IMR-90 (cell line): ENCODE measurements at regions not wholly inside any gene's neighbourhood (a gene's known extent, or its start where the extent isn't known, plus 50 kb on each side); places are given as distances from the start of the nearest gene placed in this dataset.

Experiments used
- ATAC-seq: fragments of 200-7000 bp; cut with Tn5 transposase; 2 replicates; pipeline ENCODE4 v1.9.1; 2020; ENCODE audit warnings: low read depth, mild to moderate bottlenecking, moderate library complexity
- BruUV-seq: library from RNA; stranded (reverse); fragments of 400-500 nt; replicated peaks from 2 replicates; lab custom pipeline; 2021; lab: Mats Ljungman, UMichigan
- CTCF ChIA-PET: fragments of 300-600 bp; formaldehyde crosslinking; extraction: SDS; loops from one replicate; lab custom pipeline; 2021; ENCODE audit warnings: antibody characterized with exemption; lab: Yijun Ruan, JAX
- POLR2A ChIA-PET: fragments of 300-600 bp; sonication (Branson Sonifier 250); formaldehyde crosslinking; loops from one replicate; lab custom pipeline; 2022; ENCODE audit warnings: antibody characterized with exemption; ENCODE audit not compliant: unreplicated experiment; lab: Charles Lee
- DNase-seq: peaks from one replicate; pipeline ENCODE4 v3.0.0; 2013
- H2AFZ ChIP-seq: replicated peaks from 2 replicates; pipeline ENCODE3; 2013; ENCODE audit warnings: low read length, mild to moderate bottlenecking; ENCODE audit not compliant: poor library complexity
- H2AK5ac ChIP-seq: 2 replicates; pipeline ENCODE4 v1.6.1; 2013; ENCODE audit warnings: low read depth, low read length, inconsistent platforms
- H2AK9ac ChIP-seq: replicated peaks from 2 replicates; pipeline ENCODE3; 2013; ENCODE audit warnings: mild to moderate bottlenecking, low read depth, low read length, moderate library complexity; ENCODE audit not compliant: poor library complexity
- H2BK120ac ChIP-seq: 2 replicates; pipeline ENCODE4 v1.6.1; 2013; ENCODE audit warnings: low read depth, low read length, inconsistent platforms
- H2BK15ac ChIP-seq: 3 replicates; pipeline ENCODE4 v1.6.1; 2013; ENCODE audit warnings: low read depth, low read length, inconsistent platforms
- H2BK20ac ChIP-seq: 2 replicates; pipeline ENCODE4 v1.6.1; 2013; ENCODE audit warnings: low read depth, mild to moderate bottlenecking, inconsistent platforms, low read length, moderate library complexity
- H2BK5ac ChIP-seq: 2 replicates; pipeline ENCODE4 v1.6.1; 2013; ENCODE audit warnings: mild to moderate bottlenecking, low read depth, low read length, inconsistent platforms; ENCODE audit not compliant: poor library complexity, severe bottlenecking
- H3K14ac ChIP-seq: replicated peaks from 2 replicates; pipeline ENCODE4 v1.6.1; 2013; ENCODE audit warnings: low read depth, low read length, inconsistent platforms
- H3K18ac ChIP-seq: 2 replicates; pipeline ENCODE4 v1.6.1; 2013; ENCODE audit warnings: low read depth, low read length, control low read depth
- H3K23ac ChIP-seq: 2 replicates; pipeline ENCODE4 v1.6.1; 2013; ENCODE audit warnings: low read depth, low read length, inconsistent platforms
- H3K27ac ChIP-seq: 2 replicates; pipeline ENCODE4 v1.5.1; 2013; ENCODE audit warnings: mild to moderate bottlenecking, control low read depth, low read length; ENCODE audit not compliant: insufficient read depth
- H3K27me3 ChIP-seq: 2 replicates; pipeline ENCODE4 v1.6.1; 2013; ENCODE audit warnings: low read length; ENCODE audit not compliant: control insufficient read depth, insufficient read depth
- H3K36me3 ChIP-seq: 2 replicates; pipeline ENCODE4 v1.6.1; 2013; ENCODE audit warnings: low read length, mixed read lengths; ENCODE audit not compliant: control insufficient read depth, insufficient read depth
- H3K4ac ChIP-seq: 2 replicates; pipeline ENCODE4 v1.6.1; 2013; ENCODE audit warnings: low read depth, low read length, inconsistent platforms
- H3K4me1 ChIP-seq: 2 replicates; pipeline ENCODE4 v1.6.1; 2013; ENCODE audit warnings: low read length, mixed read lengths; ENCODE audit not compliant: control insufficient read depth, insufficient read depth
- H3K4me2 ChIP-seq: 2 replicates; pipeline ENCODE4 v1.6.1; 2013; ENCODE audit warnings: low read depth, mild to moderate bottlenecking, control low read depth, low read length, moderate library complexity
- H3K4me3 ChIP-seq: 2 replicates; pipeline ENCODE4 v1.5.1; 2013; ENCODE audit warnings: low read depth, mild to moderate bottlenecking, control low read depth, low read length, moderate library complexity; ENCODE audit not compliant: insufficient read depth
- H3K56ac ChIP-seq: 2 replicates; pipeline ENCODE4 v1.6.1; 2013; ENCODE audit warnings: low read length, inconsistent platforms; ENCODE audit not compliant: insufficient read depth; ENCODE audit errors: extremely low read depth
- H3K79me1 ChIP-seq, 2 experiments: 2 replicates each; pipeline ENCODE4 v1.6.1; 2013; ENCODE audit warnings: low read length in 2 of 2, inconsistent platforms in 1 of 2, low read depth in 1 of 2
- H3K9ac ChIP-seq: 2 replicates; pipeline ENCODE4 v1.6.1; 2013; ENCODE audit warnings: low read depth, low read length, control low read depth
- H3K9me1 ChIP-seq: 2 replicates; pipeline ENCODE4 v1.6.1; 2013; ENCODE audit warnings: low read length, inconsistent platforms; ENCODE audit not compliant: insufficient read depth
- H3K9me3 ChIP-seq: 2 replicates; pipeline ENCODE4 v1.6.1; 2013; ENCODE audit warnings: low read length; ENCODE audit not compliant: control insufficient read depth, insufficient read depth
- H4K20me1 ChIP-seq: 2 replicates; pipeline ENCODE4 v1.6.1; 2013; ENCODE audit warnings: low read length, inconsistent platforms; ENCODE audit not compliant: insufficient read depth
- H4K5ac ChIP-seq: 2 replicates; pipeline ENCODE4 v1.6.1; 2013; ENCODE audit warnings: mild to moderate bottlenecking, low read depth, low read length, control low read depth
- H4K8ac ChIP-seq, 2 experiments: 2 replicates each; pipeline ENCODE4 v1.6.1; 2013; ENCODE audit warnings: low read depth in 2 of 2, low read length in 2 of 2, control low read depth in 1 of 2, inconsistent platforms in 1 of 2
- H4K91ac ChIP-seq: 2 replicates; pipeline ENCODE4 v1.6.1; 2013; ENCODE audit warnings: low read depth, low read length, inconsistent platforms; ENCODE audit not compliant: insufficient read depth
- CHD1 ChIP-seq: IDR thresholded peaks from 2 replicates; pipeline ENCODE4 v1.6.1; 2012; ENCODE audit warnings: low read depth, low read length, improper control_type of control experiment
- CTCF ChIP-seq: conservative IDR thresholded peaks from 2 replicates; pipeline ENCODE4 v1.5.1; 2012; ENCODE audit warnings: mild to moderate bottlenecking, low read depth, low read length, improper control_type of control experiment
- FOS ChIP-seq: fragments of 150-350 bp; IDR thresholded peaks from 2 replicates; pipeline ENCODE4 v1.6.1; 2016; ENCODE audit warnings: low read depth, low read length
- MAFK ChIP-seq: IDR thresholded peaks from 2 replicates; pipeline ENCODE4 v1.6.1; 2012; ENCODE audit warnings: low read depth, low read length, improper control_type of control experiment
- MXI1 ChIP-seq: IDR thresholded peaks from 2 replicates; pipeline ENCODE4 v1.6.1; 2012; ENCODE audit warnings: low read depth, mild to moderate bottlenecking, low read length, moderate library complexity, borderline replicate concordance
- NFE2L2 ChIP-seq: fragments of 150-350 bp; IDR thresholded peaks from 2 replicates; pipeline ENCODE4 v1.6.1; 2016; ENCODE audit warnings: low read depth, mild to moderate bottlenecking, low read length
- POLR2A ChIP-seq: IDR thresholded peaks from 2 replicates; pipeline ENCODE4 v1.6.1; 2012; ENCODE audit warnings: mild to moderate bottlenecking, low read depth, low read length
- RCOR1 ChIP-seq: IDR thresholded peaks from 2 replicates; pipeline ENCODE4 v1.6.1; 2012; ENCODE audit warnings: mild to moderate bottlenecking, low read length, improper control_type of control experiment; ENCODE audit not compliant: insufficient replicate concordance
- SMC3 ChIP-seq: fragments of 150-350 bp; IDR thresholded peaks from 2 replicates; pipeline ENCODE4 v1.6.1; 2016; ENCODE audit warnings: low read depth, mild to moderate bottlenecking, antibody characterized with exemption, low read length, moderate library complexity
- WGBS, 2 experiments: methylation state at CpG; one replicate each; pipeline versions ENCODE4 v1.1.5 to v1.1.7; 2013; ENCODE audit warnings: missing lambda C conversion rate in 2 of 2; ENCODE audit not compliant: insufficient read length in 1 of 2; ENCODE audit errors: extremely low coverage in 2 of 2; 5-methylcytosine and 5-hydroxymethylcytosine counted together
- dilution Hi-C: fragments of 300-500 bp; cut with HindIII; formaldehyde crosslinking; loops from one replicate; pipeline ENCODE4 v1.14.3; 2018; ENCODE audit warnings: low sequenced_read_pairs; ENCODE audit not compliant: unreplicated experiment
- in situ Hi-C: fragments of 300-500 bp; cut with MboI; formaldehyde crosslinking; loops from 3 replicates; pipeline ENCODE4 v1.14.3; 2019; ENCODE audit warnings: low sequenced_read_pairs, inconsistent platforms, mixed read lengths
- intact Hi-C: fragments of 100-400 bp; cut with micrococcal nuclease; formaldehyde crosslinking; loops from 2 replicates; pipeline ENCODE4 v1.10.0; 2022
- TF ChIP-seq, protein P1 (sequence below): fragments of 150-350 bp; IDR thresholded peaks from 2 replicates; pipeline ENCODE4 v1.6.1; 2017; ENCODE audit warnings: mild to moderate bottlenecking, antibody characterized with exemption, low read length, low read depth

DNA sequence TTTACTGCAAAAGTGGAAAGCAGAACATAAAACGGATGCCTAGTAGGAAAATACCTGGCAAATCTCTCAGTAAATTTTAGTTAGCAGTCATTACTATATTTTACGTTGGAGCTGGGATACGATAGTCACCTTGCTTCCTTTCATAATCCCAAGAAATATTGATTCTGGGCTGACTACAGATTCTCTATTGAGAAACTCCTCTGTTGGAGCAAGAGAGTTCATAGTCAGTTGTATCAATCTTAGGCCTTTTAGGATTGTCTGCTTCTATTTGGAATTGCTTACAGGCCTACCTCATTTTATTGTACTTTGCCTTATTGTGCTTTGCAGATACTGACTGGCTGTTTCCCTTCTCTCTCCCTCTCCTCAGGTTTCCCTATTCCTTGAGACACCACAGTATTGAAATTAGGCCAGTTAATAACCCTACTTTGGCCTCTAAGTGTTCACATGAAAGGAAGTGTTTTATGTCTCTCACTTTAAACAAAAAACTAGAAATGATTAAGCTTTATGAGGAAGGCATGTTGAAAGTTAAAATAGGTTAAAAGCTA, 233.7 kb upstream of the TARS1 start:
- Histone ChIP-seq H3K9me3 (no peaks in the 10 kb centered on the region), H4K20me1 (no peaks in the 10 kb centered on the region), H3K79me1 (no peaks in the 10 kb centered on the region), H2BK15ac (no peak overlapping the region), H3K4me3 (no peak overlapping the region), H3K56ac (no peak overlapping the region), H4K91ac (no peak overlapping the region), H2AK5ac (no peak overlapping the region), H2AFZ (no peak overlapping the region), H3K4me1 (no peaks in the 10 kb centered on the region), H3K4me2 (no peak overlapping the region), H3K4ac (no peak overlapping the region), H2AK9ac (no peak overlapping the region), H3K36me3 (no peaks in the 10 kb centered on the region), H3K18ac (no peak overlapping the region), H3K9me1 (no peaks in the 10 kb centered on the region), H3K27ac (no peak overlapping the region), H2BK120ac (no peak overlapping the region), H2BK20ac (no peak overlapping the region), H3K14ac (no peak overlapping the region), H3K27me3 (no peaks in the 10 kb centered on the region), H2BK5ac (no peak overlapping the region), H4K8ac (no peak overlapping the region), H4K5ac (no peak overlapping the region), H3K9ac (no peak overlapping the region), H3K23ac (no peak overlapping the region)
- no TSS peak for BruUV-seq
- WGBS, 2 experiments, result no CpG with 5 or more reads among the region's 3 CpGs
- POLR2A ChIA-PET, result interaction anchor here (0.6 kb wide), 1 partner anchor 1303 kb away, joined by 4 read pairs; no protein-coding TSS in a partner anchor
- DNase-seq (no peak), ATAC-seq (no peak)
- dilution Hi-C loops (no loop called here), in situ Hi-C loops (no loop called here), intact Hi-C loops (no loop called here)
- CTCF ChIA-PET, result no interaction called here
- TF ChIP-seq CTCF, result no peak
- no peak for TF ChIP-seq RCOR1
- TF ChIP-seq POLR2A, result no peak
- no peak for TF ChIP-seq NFE2L2
- no peak for TF ChIP-seq MXI1
- TF ChIP-seq MAFK, result no peak
- no peak for TF ChIP-seq CHD1
- no peak for TF ChIP-seq SMC3
- TF ChIP-seq, protein P1, sequence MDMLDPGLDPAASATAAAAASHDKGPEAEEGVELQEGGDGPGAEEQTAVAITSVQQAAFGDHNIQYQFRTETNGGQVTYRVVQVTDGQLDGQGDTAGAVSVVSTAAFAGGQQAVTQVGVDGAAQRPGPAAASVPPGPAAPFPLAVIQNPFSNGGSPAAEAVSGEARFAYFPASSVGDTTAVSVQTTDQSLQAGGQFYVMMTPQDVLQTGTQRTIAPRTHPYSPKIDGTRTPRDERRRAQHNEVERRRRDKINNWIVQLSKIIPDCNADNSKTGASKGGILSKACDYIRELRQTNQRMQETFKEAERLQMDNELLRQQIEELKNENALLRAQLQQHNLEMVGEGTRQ, result no peak
- no peak for TF ChIP-seq FOS
